Psoas muscle (tissue), 7 donors: ENCODE measurements at regions not wholly inside any gene's neighbourhood (a gene's known extent, or its start where the extent isn't known, plus 50 kb on each side); places are given as distances from the start of the nearest gene placed in this dataset.

Experiments
- ATAC-seq, 4 donors: fragments of 200-7000 bp; cut with Tn5 transposase; one replicate each; pipeline ENCODE4 v1.9.1; 2020; ENCODE audit warnings: moderate library complexity in 3 of 4, mild to moderate bottlenecking in 2 of 4
- DNase-seq, 2 donors: peaks; one replicate each; pipeline ENCODE4 v3.0.0-alpha.2; 2020
- H3K27ac ChIP-seq: fragments of 200-600 bp; one replicate; pipeline ENCODE4 v1.8.0; 2022
- H3K27me3 ChIP-seq, 3 donors: fragments of 200-600 bp in 1 of 3; one replicate each; pipeline versions ENCODE4 v1.6.1 to v1.8.0; 2013 to 2022; ENCODE audit warnings: low read length in 2 of 3, mild to moderate bottlenecking in 2 of 3, moderate library complexity in 1 of 3; ENCODE audit not compliant: insufficient read depth in 3 of 3
- H3K36me3 ChIP-seq, 2 donors: fragments of 200-600 bp in 1 of 2; one replicate each; pipeline versions ENCODE4 v1.6.1 to v1.8.0; 2013 to 2022; ENCODE audit warnings: low read depth in 1 of 2, mild to moderate bottlenecking in 1 of 2, moderate library complexity in 1 of 2; ENCODE audit not compliant: insufficient read depth in 1 of 2
- H3K4me1 ChIP-seq: fragments of 200-600 bp; one replicate; pipeline ENCODE4 v1.8.0; 2022
- H3K4me3 ChIP-seq: fragments of 200-600 bp; one replicate; pipeline ENCODE4 v1.8.0; 2022; ENCODE audit warnings: mild to moderate bottlenecking
- H3K9me3 ChIP-seq: fragments of 200-600 bp; one replicate; pipeline ENCODE4 v1.8.0; 2022
- CTCF ChIP-seq: fragments of 200-600 bp; IDR thresholded peaks from one replicate; pipeline ENCODE4 v1.8.0; 2022; ENCODE audit warnings: antibody characterized with exemption
- WGBS, 3 donors: extraction: QIAGEN DNeasy Blood & Tissue Kit; methylation state at CpG; one replicate each; pipeline versions ENCODE4 v1.1.6 to v1.1.7; 2013; 5-methylcytosine and 5-hydroxymethylcytosine counted together
- intact Hi-C, 2 donors: fragments of 100-400 bp; cut with DNase I; formaldehyde crosslinking; loops; one replicate each; pipeline versions ENCODE4 v1.11.0 to v1.14.2; 2022
- donor health status: healthy with polysubstance abuse.
- donor health status: DM: no; HTN: no; CAD: no; lungs with moderate emphysema.
- donor health status: Bipolar disorder and iron deficiency.
- donor health status: healthy.
- donor health status: DM: yes; HTN: yes; CAD: no.
- donor health status: DM: no; HTN: no; CAD: no.
- donor health status: DM: yes; HTN: yes; CAD: no.

- ATAC-seq, result no peak
- no peak overlapping the region for H3K27ac ChIP-seq
- H3K4me1 ChIP-seq, result no peaks in the 10 kb centered on the region
- H3K36me3 ChIP-seq, result no peaks in the 10 kb centered on the region
- no peak for TF ChIP-seq CTCF
- no peaks in the 10 kb centered on the region for H3K9me3 ChIP-seq
- intact Hi-C loops, result no loop called here
- H3K27me3 ChIP-seq, result peaks cover 0 to 83% (median 35%) of the 10 kb centered on the region in 3 donors
- 39 to 46% (median 43%) methylated on average over 26 of the region's 26 CpGs for WGBS, 3 donors
- DNase-seq, result no peak
- H3K4me3 ChIP-seq, result no peak overlapping the region
These were observed 70.8 kb upstream of the UNC5A start for GRCh38 chr5:176739461-176740051.

- intact Hi-C loops, result no loop called here
These were observed 70.1 kb upstream of the UNC5A start for GRCh38 chr5:176740131-176740701.

GRCh38 chr5:176740702-176741496, 69.5 kb upstream of the UNC5A start:
- no peak for TF ChIP-seq CTCF
- 73 to 79% (median 76%) methylated on average over 24 of the region's 24 CpGs for WGBS, 3 donors
- Histone ChIP-seq H3K4me1 (no peaks in the 10 kb centered on the region), H3K27ac (no peak overlapping the region), H3K27me3 (peaks cover 0 to 85% (median 34%) of the 10 kb centered on the region in 3 donors), H3K9me3 (no peaks in the 10 kb centered on the region), H3K4me3 (no peak overlapping the region), H3K36me3 (no peaks in the 10 kb centered on the region)
- no peak for ATAC-seq
- intact Hi-C loops, result no loop called here
- no peak for DNase-seq

More at GRCh38 chr5:176740131-176740701, 70.1 kb upstream of the UNC5A start:
- ATAC-seq (no peak), DNase-seq (no peak)
- Histone ChIP-seq H3K9me3 (no peaks in the 10 kb centered on the region), H3K27ac (no peak overlapping the region), H3K36me3 (no peaks in the 10 kb centered on the region), H3K4me1 (no peaks in the 10 kb centered on the region), H3K27me3 (peaks cover 0 to 87% (median 33%) of the 10 kb centered on the region in 3 donors), H3K4me3 (no peak overlapping the region)
- no peak for TF ChIP-seq CTCF
- 59 to 67% (median 63%) methylated on average over 15 to 16 of the region's 16 CpGs for WGBS, 3 donors

- Histone ChIP-seq H3K27me3 (peaks cover 0 to 89% (median 38%) of the 10 kb centered on the region in 3 donors), H3K9me3 (no peaks in the 10 kb centered on the region), H3K4me1 (no peaks in the 10 kb centered on the region), H3K4me3 (no peak overlapping the region), H3K27ac (no peak overlapping the region), H3K36me3 (no peaks in the 10 kb centered on the region)
- DNase-seq (no peak), ATAC-seq (no peak)
- intact Hi-C loops, result no loop called here
- WGBS, 3 donors, result 66 to 72% (median 69%) methylated on average over 11 of the region's 11 CpGs
- TF ChIP-seq CTCF, result no peak
These were observed 68.7 kb upstream of the UNC5A start for GRCh38 chr5:176741561-176742211.
